ENCODE measurements at regions not wholly inside any gene's neighbourhood (a gene's known extent, or its start where the extent isn't known, plus 50 kb on each side); places are given as distances from the start of the nearest gene placed in this dataset.

- DNase-seq (ENCODE audit: low read depth): no peak
Observed at GRCh38 chr18:40440088-40440487, 1514.9 kb upstream of the PIK3C3 start.

GRCh38 chr18:40437517-40437916, 1517.5 kb upstream of the PIK3C3 start:
- no peak for DNase-seq (ENCODE audit: low read depth)

- DNase-seq (ENCODE audit: low read depth): no peak
Observed at GRCh38 chr18:40431071-40431985, 1523.7 kb upstream of the PIK3C3 start.

- no peak for DNase-seq (ENCODE audit: low read depth)
Observed at GRCh38 chr18:40423291-40423690, 1531.7 kb upstream of the PIK3C3 start.

- DNase-seq (ENCODE audit: low read depth): no peak
Observed at GRCh38 chr18:40420675-40421074, 1534.4 kb upstream of the PIK3C3 start.

- DNase-seq (ENCODE audit: low read depth): no peak
Observed at GRCh38 chr18:40417501-40417900, 1537.5 kb upstream of the PIK3C3 start.

- no peak for DNase-seq (ENCODE audit: low read depth)
Observed at GRCh38 chr18:40415821-40416220, 1539.2 kb upstream of the PIK3C3 start.

GRCh38 chr18:40415176-40415791, 1539.8 kb upstream of the PIK3C3 start:
- no peak for DNase-seq (ENCODE audit: low read depth)

- DNase-seq (ENCODE audit: low read depth): no peak
Observed at GRCh38 chr18:40414155-40414754, 1540.8 kb upstream of the PIK3C3 start.

- DNase-seq (ENCODE audit: low read depth): no peak
Observed at GRCh38 chr18:40413160-40413559, 1541.9 kb upstream of the PIK3C3 start.

- no peak for DNase-seq (ENCODE audit: low read depth)
Observed at GRCh38 chr18:40412410-40412809, 1542.6 kb upstream of the PIK3C3 start.

- no peak for DNase-seq (ENCODE audit: low read depth)
Observed at GRCh38 chr18:40407909-40408308, 1547.1 kb upstream of the PIK3C3 start.

- DNase-seq (ENCODE audit: low read depth): no peak
Observed at GRCh38 chr18:40404284-40404683, 1550.8 kb upstream of the PIK3C3 start.

- no peak for DNase-seq (ENCODE audit: low read depth)
Observed at GRCh38 chr18:40402052-40402451, 1553.0 kb upstream of the PIK3C3 start.

- no peak for DNase-seq (ENCODE audit: low read depth)
Observed at GRCh38 chr18:40388121-40388520, 1566.9 kb upstream of the PIK3C3 start.

GRCh38 chr18:40387130-40387787, 1567.8 kb upstream of the PIK3C3 start:
- no peak for DNase-seq (ENCODE audit: low read depth)

GRCh38 chr18:40382197-40382596, 1572.8 kb upstream of the PIK3C3 start:
- DNase-seq (ENCODE audit: low read depth): no peak

- peak; percentile 1 for DNase-seq (ENCODE audit: low read depth)
Observed at GRCh38 chr18:40380686-40381439, 1574.2 kb upstream of the PIK3C3 start.

GRCh38 chr18:40375837-40376236, 1579.2 kb upstream of the PIK3C3 start:
- DNase-seq (ENCODE audit: low read depth): no peak

- DNase-seq (ENCODE audit: low read depth): peak; percentile 29
Observed at GRCh38 chr18:40371673-40372072, 1583.4 kb upstream of the PIK3C3 start.

- DNase-seq (ENCODE audit: low read depth): no peak
Observed at GRCh38 chr18:40367576-40367975, 1587.5 kb upstream of the PIK3C3 start.

- no peak for DNase-seq (ENCODE audit: low read depth)
Observed at GRCh38 chr18:40366521-40366920, 1588.5 kb upstream of the PIK3C3 start.
